ENCODE measurements at regions not wholly inside any gene's neighbourhood (a gene's known extent, or its start where the extent isn't known, plus 50 kb on each side); places are given as distances from the start of the nearest gene placed in this dataset.
A peak's percentile ranks its signal among the peaks of the same experiment; 100 is the strongest.

DNA sequence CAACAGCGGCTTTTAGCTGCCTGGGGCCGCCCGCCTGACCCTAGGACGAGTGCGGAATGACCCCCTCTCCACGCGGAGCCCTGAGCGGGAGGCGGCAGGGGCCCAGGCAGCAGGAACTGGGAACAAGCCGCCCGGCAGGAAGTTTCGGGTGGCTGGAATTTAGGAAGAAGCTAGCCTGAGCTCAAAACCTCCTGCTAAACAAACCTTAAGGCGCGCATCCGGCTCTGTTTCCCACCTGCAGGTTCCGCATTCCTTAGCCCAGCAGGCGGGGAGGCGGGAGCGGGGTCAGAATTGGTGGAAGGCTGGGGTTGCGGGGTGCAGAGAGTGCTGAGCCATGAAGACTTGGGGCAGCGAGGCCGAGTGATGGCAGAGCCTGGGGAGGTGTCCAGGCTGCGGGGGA lies 813.9 kb downstream of the KCNJ18 start (continued):
- TF ChIP-seq, protein P1, sequence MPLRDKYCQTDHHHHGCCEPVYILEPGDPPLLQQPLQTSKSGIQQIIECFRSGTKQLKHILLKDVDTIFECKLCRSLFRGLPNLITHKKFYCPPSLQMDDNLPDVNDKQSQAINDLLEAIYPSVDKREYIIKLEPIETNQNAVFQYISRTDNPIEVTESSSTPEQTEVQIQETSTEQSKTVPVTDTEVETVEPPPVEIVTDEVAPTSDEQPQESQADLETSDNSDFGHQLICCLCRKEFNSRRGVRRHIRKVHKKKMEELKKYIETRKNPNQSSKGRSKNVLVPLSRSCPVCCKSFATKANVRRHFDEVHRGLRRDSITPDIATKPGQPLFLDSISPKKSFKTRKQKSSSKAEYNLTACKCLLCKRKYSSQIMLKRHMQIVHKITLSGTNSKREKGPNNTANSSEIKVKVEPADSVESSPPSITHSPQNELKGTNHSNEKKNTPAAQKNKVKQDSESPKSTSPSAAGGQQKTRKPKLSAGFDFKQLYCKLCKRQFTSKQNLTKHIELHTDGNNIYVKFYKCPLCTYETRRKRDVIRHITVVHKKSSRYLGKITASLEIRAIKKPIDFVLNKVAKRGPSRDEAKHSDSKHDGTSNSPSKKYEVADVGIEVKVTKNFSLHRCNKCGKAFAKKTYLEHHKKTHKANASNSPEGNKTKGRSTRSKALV (CRISPR knock-in tag; IDR thresholded peaks at IDR 0.05), result no peak

GRCh38 chr17:22506861-22507260 lies 814.5 kb downstream of the KCNJ18 start:
- Histone ChIP-seq H3K79me2 (ENCODE audit: insufficient read depth, low read length) (no peaks in the 10 kb centered on the region), H3K36me3 (replicated peaks in 1 of 2; ENCODE audit: control insufficient read depth in 1 of 2, insufficient read depth in 2 of 2, low read length in 2 of 2) (no peaks in the 10 kb centered on the region), H3K27me3 (ENCODE audit: control insufficient read depth in 1 of 2, insufficient read depth in 2 of 2, low read length in 2 of 2) (no peaks in the 10 kb centered on the region), H3K9me3 (ENCODE audit: low read length) (peaks cover 17% of the 10 kb centered on the region; the same call in 1 of the 2 replicates), H3K4me1 (ENCODE audit: insufficient read depth, low read length) (no peaks in the 10 kb centered on the region), H3K9ac (ENCODE audit: insufficient read depth, low read depth, low read length) (no peak overlapping the region), H4K20me1 (ENCODE audit: insufficient read depth, low read length) (no peaks in the 10 kb centered on the region), H3K4me3 (replicated peaks in 1 of 3; ENCODE audit: insufficient read depth in 1 of 3, low read depth in 2 of 3, low read length in 3 of 3) (no peak overlapping the region), H3K4me2 (ENCODE audit: low read depth, low read length) (no peak overlapping the region), H2AFZ (ENCODE audit: low read length) (no peak overlapping the region), H3K27ac (ENCODE audit: extremely low read length, insufficient read depth, low read length) (no peak overlapping the region)
- no peak for ATAC-seq
- in situ Hi-C loops (cut with HindIII; ENCODE audit: extremely low pct_ligation_motif_present, low pct_unique_long_range_greater_than_20kb), result no loop called here
- TF ChIP-seq RFX1 (IDR thresholded peaks at IDR 0.05) (no peak), ZMYM2 (CRISPR knock-in tag; IDR thresholded peaks at IDR 0.05) (no peak), ZBTB20 (CRISPR knock-in tag; IDR thresholded peaks at IDR 0.05; ENCODE audit: borderline replicate concordance, low read depth) (no peak), HNRNPL (IDR thresholded peaks at IDR 0.05; ENCODE audit: low read depth, low read length) (no peak)
- ChIA-PET POLR2A (no interaction called here), CTCF (ENCODE audit: low intra/inter-chr PET ratio, low total read pairs) (no interaction called here)
- no peak for DNase-seq (ENCODE audit: low spot score)
- 5% methylated on average over 7 of the region's 7 CpGs for WGBS (ENCODE audit: low lambda C conversion rate)
- BruUV-seq (replicated peaks), result no TSS peak
- intact Hi-C loops (cut with micrococcal nuclease; ENCODE audit: unreplicated experiment), result no loop called here
- FAIRE-seq, result no peak

DNA sequence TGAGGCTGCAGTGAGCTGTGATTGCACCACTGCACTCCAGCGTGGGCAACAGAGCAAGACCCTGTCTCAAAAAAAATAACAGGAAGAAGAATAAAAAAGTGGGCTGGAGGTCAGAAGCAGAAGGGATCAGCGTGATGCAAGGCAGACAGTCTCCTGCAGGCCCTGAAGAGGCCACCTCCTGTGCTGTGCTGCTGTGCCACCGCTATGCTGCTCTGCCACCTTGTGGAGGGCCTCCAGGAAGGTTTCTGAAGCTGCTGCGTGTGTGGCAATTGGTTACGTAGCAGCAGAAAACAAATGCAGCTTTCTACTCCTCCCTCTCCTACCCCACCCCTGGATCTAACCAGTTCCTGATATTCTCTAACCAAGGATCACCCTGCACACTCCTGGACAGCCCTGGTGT lies 815.5 kb downstream of the KCNJ18 start:
- Histone ChIP-seq H3K4me3 (replicated peaks in 1 of 3; ENCODE audit: insufficient read depth in 1 of 3, low read depth in 2 of 3, low read length in 3 of 3) (no peak overlapping the region), H3K9ac (ENCODE audit: insufficient read depth, low read depth, low read length) (no peak overlapping the region), H3K4me1 (ENCODE audit: insufficient read depth, low read length) (no peaks in the 10 kb centered on the region), H3K27me3 (ENCODE audit: control insufficient read depth in 1 of 2, insufficient read depth in 2 of 2, low read length in 2 of 2) (no peaks in the 10 kb centered on the region), H3K79me2 (ENCODE audit: insufficient read depth, low read length) (no peaks in the 10 kb centered on the region), H3K27ac (ENCODE audit: extremely low read length, insufficient read depth, low read length) (no peak overlapping the region), H3K36me3 (replicated peaks in 1 of 2; ENCODE audit: control insufficient read depth in 1 of 2, insufficient read depth in 2 of 2, low read length in 2 of 2) (no peaks in the 10 kb centered on the region), H3K4me2 (ENCODE audit: low read depth, low read length) (no peak overlapping the region), H4K20me1 (ENCODE audit: insufficient read depth, low read length) (no peaks in the 10 kb centered on the region), H2AFZ (ENCODE audit: low read length) (no peak overlapping the region), H3K9me3 (ENCODE audit: low read length) (peaks cover 8% of the 10 kb centered on the region; the same call in 1 of the 2 replicates)
- BruUV-seq (replicated peaks), result no TSS peak
- intact Hi-C loops (cut with micrococcal nuclease; ENCODE audit: unreplicated experiment) (no loop called here), in situ Hi-C loops (cut with HindIII; ENCODE audit: extremely low pct_ligation_motif_present, low pct_unique_long_range_greater_than_20kb) (no loop called here)
- 0% methylated on average over 4 of the region's 5 CpGs for WGBS (ENCODE audit: low lambda C conversion rate)
- ATAC-seq (peak; percentile 96), FAIRE-seq (no peak), DNase-seq (ENCODE audit: low spot score) (peak; percentile 15)
- POLR2A ChIA-PET, result no interaction called here
- CTCF ChIA-PET (ENCODE audit: low intra/inter-chr PET ratio, low total read pairs), result no interaction called here
- TF ChIP-seq HNRNPK (IDR thresholded peaks at IDR 0.05; ENCODE audit: low read depth, low read length, poor library complexity, severe bottlenecking), result no peak
- TF ChIP-seq CTCF (CRISPR knock-in tag; IDR thresholded peaks at IDR 0.05), result peak; percentile 68
- TF ChIP-seq GABPB1 (CRISPR knock-in tag; IDR thresholded peaks at IDR 0.05), result peak; percentile 59
- no peak for TF ChIP-seq ZNF12 (CRISPR knock-in tag; IDR thresholded peaks at IDR 0.05)
- no peak for TF ChIP-seq ZNF883 (CRISPR knock-in tag; IDR thresholded peaks at IDR 0.05; ENCODE audit: not compliant biosample characterization)
- 0 out of 2 replicates have a peak, but pooled peaks have one; percentile 9 for TF ChIP-seq CEBPG (CRISPR knock-in tag; IDR thresholded peaks at IDR 0.05)
- TF ChIP-seq ZNF768 (CRISPR knock-in tag; IDR thresholded peaks at IDR 0.05), result 0 out of 2 replicates have a peak, but pooled peaks have one; percentile 27
- TF ChIP-seq, protein P2, sequence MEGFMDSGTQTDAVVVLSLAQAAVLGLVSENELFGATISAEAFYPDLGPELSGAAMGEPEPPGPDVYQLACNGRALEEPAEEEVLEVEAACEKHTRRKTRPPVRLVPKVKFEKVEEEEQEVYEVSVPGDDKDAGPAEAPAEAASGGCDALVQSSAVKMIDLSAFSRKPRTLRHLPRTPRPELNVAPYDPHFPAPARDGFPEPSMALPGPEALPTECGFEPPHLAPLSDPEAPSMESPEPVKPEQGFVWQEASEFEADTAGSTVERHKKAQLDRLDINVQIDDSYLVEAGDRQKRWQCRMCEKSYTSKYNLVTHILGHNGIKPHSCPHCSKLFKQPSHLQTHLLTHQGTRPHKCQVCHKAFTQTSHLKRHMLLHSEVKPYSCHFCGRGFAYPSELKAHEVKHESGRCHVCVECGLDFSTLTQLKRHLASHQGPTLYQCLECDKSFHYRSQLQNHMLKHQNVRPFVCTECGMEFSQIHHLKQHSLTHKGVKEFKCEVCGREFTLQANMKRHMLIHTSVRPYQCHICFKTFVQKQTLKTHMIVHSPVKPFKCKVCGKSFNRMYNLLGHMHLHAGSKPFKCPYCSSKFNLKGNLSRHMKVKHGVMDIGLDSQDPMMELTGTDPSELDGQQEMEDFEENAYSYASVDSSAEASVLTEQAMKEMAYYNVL (CRISPR knock-in tag; IDR thresholded peaks at IDR 0.05; ENCODE audit: borderline replicate concordance), result no peak
